Prostate gland (tissue), 2 donors: ENCODE measurements at regions not wholly inside any gene's neighbourhood (a gene's known extent, or its start where the extent isn't known, plus 50 kb on each side); places are given as distances from the start of the nearest gene placed in this dataset.

Experiments used
- DNase-seq: peaks from one replicate; pipeline ENCODE4 v3.0.0-alpha.2; 2019; ENCODE audit warnings: low spot score
- H3K27ac ChIP-seq, 2 donors: fragments of 200-600 bp; sonication (generic); 2 replicates each; pipeline ENCODE4 v1.5.1; 2017 to 2019
- H3K27me3 ChIP-seq: fragments of 200-600 bp; sonication (generic); replicated peaks from 2 replicates; pipeline ENCODE4 v1.5.1; 2019; ENCODE audit not compliant: insufficient read depth
- H3K36me3 ChIP-seq, 2 donors: fragments of 200-600 bp; sonication (generic); 1 replicate in 1 of 2; 2 replicates in 1 of 2; pipeline versions ENCODE4 v1.5.1 to v1.8.1; 2017 to 2019
- H3K4me1 ChIP-seq: fragments of 200-600 bp; sonication (generic); replicated peaks from 2 replicates; pipeline ENCODE4 v1.5.1; 2019
- H3K4me3 ChIP-seq, 2 donors: fragments of 200-600 bp; sonication (generic); 2 replicates each; pipeline ENCODE4 v1.5.1; 2017 to 2019
- H3K9me3 ChIP-seq: fragments of 200-600 bp; sonication (generic); 2 replicates; pipeline ENCODE4 v1.5.1; 2017
- CTCF ChIP-seq, 4 experiments: fragments of 200-600 bp in 2 of 4; fragments of 450-650 bp in 2 of 4; sonication (generic) in 2 of 4; IDR thresholded peaks; 1 replicate in 3 of 4; 2 replicates in 1 of 4; pipeline ENCODE4 v1.5.1; 2016 to 2019; ENCODE audit warnings: antibody characterized with exemption in 4 of 4, mild to moderate bottlenecking in 2 of 4, moderate library complexity in 2 of 4
- POLR2A ChIP-seq: fragments of 450-650 bp; IDR thresholded peaks from one replicate; pipeline ENCODE4 v1.6.1; 2016; ENCODE audit warnings: antibody characterized with exemption, mild to moderate bottlenecking
- POLR2AphosphoS5 ChIP-seq: sonication (generic); formaldehyde crosslinking; IDR thresholded peaks from one replicate; pipeline ENCODE4 v1.6.1; 2017; ENCODE audit warnings: antibody characterized with exemption
- WGBS: methylation state at CpG from one replicate; pipeline ENCODE4 v1.1.5; 2018; 5-methylcytosine and 5-hydroxymethylcytosine counted together
- intact Hi-C: fragments of 100-400 bp; cut with DNase I; formaldehyde crosslinking; loops from one replicate; pipeline ENCODE4 v1.14.2; 2022

- intact Hi-C loops: no loop called here
- WGBS: 33% methylated on average over 4 of the region's 4 CpGs
- H3K27me3 ChIP-seq: no peaks in the 10 kb centered on the region
- no peaks in the 10 kb centered on the region for H3K9me3 ChIP-seq
- peaks cover 2% of the 10 kb centered on the region for H3K4me1 ChIP-seq
- DNase-seq: peak; percentile 26
- TF ChIP-seq CTCF (IDR thresholded peaks at IDR 0.05) (no peak), POLR2AphosphoS5 (peak; percentile 57)
- no peak overlapping the region for H3K4me3 ChIP-seq
- peak overlapping the region; percentile 25 to 36 for H3K27ac ChIP-seq
- no peaks in the 10 kb centered on the region for H3K36me3 ChIP-seq
Observed at GRCh38 chr2:66839551-66840320, 404.8 kb downstream of the MEIS1 start.

- Histone ChIP-seq H3K36me3 (no peaks in the 10 kb centered on the region), H3K4me3 (no peak overlapping the region), H3K27me3 (no peaks in the 10 kb centered on the region), H3K4me1 (peaks cover 2% of the 10 kb centered on the region), H3K27ac (peak overlapping the region in 1 of 2 donors; percentile 36), H3K9me3 (no peaks in the 10 kb centered on the region)
- TF ChIP-seq POLR2A (no peak), POLR2AphosphoS5 (peak; percentile 2)
- intact Hi-C loops: no loop called here
- no peak for DNase-seq
- WGBS: 71% methylated on average over 8 of the region's 8 CpGs
Observed at GRCh38 chr2:66840321-66841002, 405.5 kb downstream of the MEIS1 start.

- 91% methylated on average over 3 of the region's 3 CpGs for WGBS
- intact Hi-C loops: no loop called here
- no peak overlapping the region for H3K27ac ChIP-seq
- no peak for TF ChIP-seq CTCF (IDR thresholded peaks at IDR 0.05)
- no peak for TF ChIP-seq POLR2AphosphoS5
- no peak for TF ChIP-seq POLR2A
- H3K4me1 ChIP-seq: peaks cover 2% of the 10 kb centered on the region
- no peak overlapping the region for H3K4me3 ChIP-seq
- DNase-seq: no peak
- H3K36me3 ChIP-seq: no peaks in the 10 kb centered on the region
- H3K27me3 ChIP-seq: no peaks in the 10 kb centered on the region
- no peaks in the 10 kb centered on the region for H3K9me3 ChIP-seq
Observed at GRCh38 chr2:66843847-66844246, 408.9 kb downstream of the MEIS1 start.

- WGBS: 92% methylated on average over 2 of the region's 2 CpGs
- Histone ChIP-seq H3K27ac (no peak overlapping the region), H3K4me3 (no peak overlapping the region), H3K27me3 (no peaks in the 10 kb centered on the region), H3K4me1 (peaks cover 1% of the 10 kb centered on the region), H3K9me3 (no peaks in the 10 kb centered on the region), H3K36me3 (no peaks in the 10 kb centered on the region)
- DNase-seq: no peak
- TF ChIP-seq CTCF (IDR thresholded peaks at IDR 0.05) (no peak), POLR2AphosphoS5 (no peak), POLR2A (no peak)
- intact Hi-C loops: no loop called here
Observed at GRCh38 chr2:66845307-66845706, 410.4 kb downstream of the MEIS1 start.

- DNase-seq: no peak
- no peaks in the 10 kb centered on the region for H3K27me3 ChIP-seq
- no peak overlapping the region for H3K27ac ChIP-seq
- H3K4me1 ChIP-seq: peaks cover 3% of the 10 kb centered on the region
- no peaks in the 10 kb centered on the region for H3K9me3 ChIP-seq
- TF ChIP-seq POLR2A (no peak), CTCF (IDR thresholded peaks at IDR 0.05) (no peak), POLR2AphosphoS5 (no peak)
- H3K4me3 ChIP-seq: no peak overlapping the region
- intact Hi-C loops: no loop called here
- H3K36me3 ChIP-seq: no peaks in the 10 kb centered on the region
- WGBS: 91% methylated on average over 2 of the region's 2 CpGs
Observed at GRCh38 chr2:66846887-66847286, 412.0 kb downstream of the MEIS1 start.
